Endothelial cell of umbilical vein (primary cell): ENCODE measurements at regions not wholly inside any gene's neighbourhood (a gene's known extent, or its start where the extent isn't known, plus 50 kb on each side); places are given as distances from the start of the nearest gene placed in this dataset.

ENCODE experiments used
- BruUV-seq: library from RNA; stranded (reverse); fragments of 400-500 nt; replicated peaks from 2 replicates; lab custom pipeline; 2021; lab: Mats Ljungman, UMichigan
- CTCF ChIA-PET: fragments of 300-600, 350-600 bp; sonication (Branson Sonifier 250); formaldehyde crosslinking; loops from one replicate; lab custom pipeline; 2021; ENCODE audit warnings: antibody characterized with exemption, inconsistent platforms; lab: Charles Lee
- POLR2A ChIA-PET: fragments of 300-600, 350-600 bp; sonication (Branson Sonifier 250); formaldehyde crosslinking; loops from one replicate; lab custom pipeline; 2021; ENCODE audit warnings: antibody characterized with exemption, inconsistent platforms; lab: Charles Lee
- DNase-seq: peaks from one replicate; pipeline ENCODE4 v3.0.0-alpha.2; 2011; ENCODE audit warnings: low read depth, low spot score
- FAIRE-seq: peaks from 2 replicates; lab custom pipeline; 2011; peaks lifted over from hg19 to GRCh38; lab: Jason Lieb, UNC
- H2AFZ ChIP-seq: 2 replicates; pipeline ENCODE4 v1.6.0; 2012; ENCODE audit warnings: low read depth, low read length, control low read depth, inconsistent platforms
- H3K27ac ChIP-seq: 2 replicates; pipeline ENCODE4 v1.5.1; 2011; ENCODE audit warnings: low read depth, mild to moderate bottlenecking, control low read depth, low read length, moderate library complexity; ENCODE audit not compliant: insufficient read depth
- H3K27me3 ChIP-seq, 2 experiments: 2 replicates each; pipeline versions ENCODE4 v1.6.0 to v1.6.1; 2011; ENCODE audit warnings: low read length in 2 of 2, mixed read lengths in 1 of 2; ENCODE audit not compliant: control insufficient read depth in 2 of 2, insufficient read depth in 2 of 2
- H3K36me3 ChIP-seq, 2 experiments: 2 replicates in 1 of 2; 3 replicates in 1 of 2; pipeline ENCODE4 v1.5.1; 2011; ENCODE audit warnings: low read length in 2 of 2, mild to moderate bottlenecking in 1 of 2, moderate library complexity in 1 of 2; ENCODE audit not compliant: control insufficient read depth in 2 of 2, insufficient read depth in 2 of 2; ENCODE audit errors: extremely low read depth in 1 of 2
- H3K4me1 ChIP-seq: 3 replicates; pipeline ENCODE4 v1.5.1; 2011; ENCODE audit warnings: mild to moderate bottlenecking, low read length; ENCODE audit not compliant: control insufficient read depth, insufficient read depth; ENCODE audit errors: extremely low read depth
- H3K4me2 ChIP-seq: 2 replicates; pipeline ENCODE4 v1.6.1; 2011; ENCODE audit warnings: low read length, control low read depth, mixed read lengths; ENCODE audit not compliant: insufficient read depth
- H3K4me3 ChIP-seq, 3 experiments: fragments of 200-600 bp in 1 of 3; sonication (generic), shearing (Covaris generic) in 1 of 3; replicated peaks in 1 of 3; 2 replicates each; pipeline ENCODE4 v1.5.1; 2011 to 2016; ENCODE audit warnings: control low read depth in 3 of 3, low read length in 3 of 3, mild to moderate bottlenecking in 2 of 3, inconsistent platforms in 1 of 3, low read depth in 1 of 3, moderate library complexity in 1 of 3; ENCODE audit not compliant: insufficient read depth in 1 of 3
- H3K79me2 ChIP-seq: 2 replicates; pipeline ENCODE4 v1.6.0; 2012; ENCODE audit warnings: low read length, inconsistent platforms; ENCODE audit not compliant: control insufficient read depth, insufficient read depth
- H3K9ac ChIP-seq: replicated peaks from 2 replicates; pipeline ENCODE3; 2011; ENCODE audit warnings: low read length, control low read depth; ENCODE audit not compliant: insufficient read depth; ENCODE audit errors: extremely low read depth
- H3K9me1 ChIP-seq: replicated peaks from 3 replicates; pipeline ENCODE4 v1.6.0; 2011; ENCODE audit warnings: mild to moderate bottlenecking, low read length; ENCODE audit not compliant: control insufficient read depth, insufficient read depth; ENCODE audit errors: extremely low read depth
- H3K9me3 ChIP-seq: replicated peaks from 2 replicates; pipeline ENCODE4 v1.5.1; 2012; ENCODE audit warnings: low read length, inconsistent platforms; ENCODE audit not compliant: control insufficient read depth, insufficient read depth
- H4K20me1 ChIP-seq: replicated peaks from 2 replicates; pipeline ENCODE3; 2011; ENCODE audit warnings: mild to moderate bottlenecking, low read length; ENCODE audit not compliant: control insufficient read depth, insufficient read depth; ENCODE audit errors: extremely low read depth
- EZH2 ChIP-seq: IDR thresholded peaks from 2 replicates; pipeline ENCODE4 v1.6.1; 2012; ENCODE audit warnings: borderline replicate concordance, low read depth, mild to moderate bottlenecking, moderate library complexity, low read length, inconsistent platforms; ENCODE audit not compliant: severe bottlenecking
- FOS ChIP-seq: IDR thresholded peaks from 2 replicates; pipeline ENCODE4 v1.6.1; 2011; ENCODE audit warnings: mild to moderate bottlenecking, low read length, moderate library complexity, borderline replicate concordance; ENCODE audit not compliant: insufficient read depth
- GATA2 ChIP-seq: IDR thresholded peaks from 2 replicates; pipeline ENCODE4 v1.7.0; 2011; ENCODE audit warnings: low read depth, mild to moderate bottlenecking, moderate library complexity, mixed read lengths, low read length; ENCODE audit not compliant: insufficient read length, insufficient read depth
- JUN ChIP-seq: IDR thresholded peaks from 2 replicates; pipeline ENCODE4 v1.6.1; 2011; ENCODE audit warnings: borderline replicate concordance, low read depth; ENCODE audit not compliant: insufficient read length, insufficient read depth
- POLR2A ChIP-seq: IDR thresholded peaks from 2 replicates; pipeline ENCODE4 v1.6.1; 2012; ENCODE audit warnings: low read depth, mild to moderate bottlenecking, control low read depth, low read length
- POLR2AphosphoS5 ChIP-seq: IDR thresholded peaks from 2 replicates; pipeline ENCODE4 v1.6.1; 2012; ENCODE audit warnings: low read depth, mild to moderate bottlenecking, control low read depth, low read length, moderate library complexity; ENCODE audit not compliant: insufficient read depth
- dilution Hi-C: fragments of 300-500 bp; cut with MboI; formaldehyde crosslinking; loops from one replicate; pipeline ENCODE4 v1.15.0; 2019; ENCODE audit warnings: low sequenced_read_pairs; ENCODE audit not compliant: extremely low pct_ligation_motif_present
- intact Hi-C: fragments of 100-400 bp; cut with micrococcal nuclease; formaldehyde crosslinking; loops from one replicate; pipeline ENCODE4 v1.10.0; 2022
- TF ChIP-seq, protein P1 (sequence below), 2 donors: IDR thresholded peaks; 1 replicate in 1 of 2; 2 replicates in 1 of 2; pipeline ENCODE4 v1.5.1; 2011; ENCODE audit warnings: low read length in 2 of 2, mild to moderate bottlenecking in 2 of 2, moderate library complexity in 2 of 2, control low read depth in 1 of 2, inconsistent platforms in 1 of 2, low read depth in 1 of 2; ENCODE audit not compliant: insufficient read depth in 1 of 2; ENCODE audit errors: extremely low read depth in 1 of 2
- TF ChIP-seq, protein P2 (sequence below): IDR thresholded peaks from 2 replicates; pipeline ENCODE4 v1.6.1; 2011; ENCODE audit not compliant: insufficient read depth, insufficient read length

GRCh38 chr10:113247050-113247449 lies 297.0 kb downstream of the TCF7L2 start:
- H4K20me1 ChIP-seq: no peaks in the 10 kb centered on the region
- no peaks in the 10 kb centered on the region for H3K79me2 ChIP-seq
- no TSS peak for BruUV-seq
- no peaks in the 10 kb centered on the region for H3K9me1 ChIP-seq
- H3K9me3 ChIP-seq: no peaks in the 10 kb centered on the region
- H3K4me2 ChIP-seq: no peak overlapping the region
- ChIA-PET POLR2A (no interaction called here), CTCF (interaction anchor here (0.8 kb wide), 1 partner anchor 10 kb away, joined by 3 read pairs; no protein-coding TSS in a partner anchor)
- intact Hi-C loops: no loop called here
- no peaks in the 10 kb centered on the region for H3K4me1 ChIP-seq
- no peak overlapping the region for H3K9ac ChIP-seq
- TF ChIP-seq, protein P1, sequence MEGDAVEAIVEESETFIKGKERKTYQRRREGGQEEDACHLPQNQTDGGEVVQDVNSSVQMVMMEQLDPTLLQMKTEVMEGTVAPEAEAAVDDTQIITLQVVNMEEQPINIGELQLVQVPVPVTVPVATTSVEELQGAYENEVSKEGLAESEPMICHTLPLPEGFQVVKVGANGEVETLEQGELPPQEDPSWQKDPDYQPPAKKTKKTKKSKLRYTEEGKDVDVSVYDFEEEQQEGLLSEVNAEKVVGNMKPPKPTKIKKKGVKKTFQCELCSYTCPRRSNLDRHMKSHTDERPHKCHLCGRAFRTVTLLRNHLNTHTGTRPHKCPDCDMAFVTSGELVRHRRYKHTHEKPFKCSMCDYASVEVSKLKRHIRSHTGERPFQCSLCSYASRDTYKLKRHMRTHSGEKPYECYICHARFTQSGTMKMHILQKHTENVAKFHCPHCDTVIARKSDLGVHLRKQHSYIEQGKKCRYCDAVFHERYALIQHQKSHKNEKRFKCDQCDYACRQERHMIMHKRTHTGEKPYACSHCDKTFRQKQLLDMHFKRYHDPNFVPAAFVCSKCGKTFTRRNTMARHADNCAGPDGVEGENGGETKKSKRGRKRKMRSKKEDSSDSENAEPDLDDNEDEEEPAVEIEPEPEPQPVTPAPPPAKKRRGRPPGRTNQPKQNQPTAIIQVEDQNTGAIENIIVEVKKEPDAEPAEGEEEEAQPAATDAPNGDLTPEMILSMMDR (IDR thresholded peaks at IDR 0.05; ENCODE audit: extremely low read depth in 1 of 2, insufficient read depth in 1 of 2, low read depth in 1 of 2, low read length in 2 of 2): no peak
- no peak for TF ChIP-seq JUN
- TF ChIP-seq POLR2AphosphoS5: no peak
- TF ChIP-seq, protein P2, sequence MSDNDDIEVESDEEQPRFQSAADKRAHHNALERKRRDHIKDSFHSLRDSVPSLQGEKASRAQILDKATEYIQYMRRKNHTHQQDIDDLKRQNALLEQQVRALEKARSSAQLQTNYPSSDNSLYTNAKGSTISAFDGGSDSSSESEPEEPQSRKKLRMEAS: no peak
- no peak for TF ChIP-seq POLR2A
- TF ChIP-seq FOS: no peak
- no peak for TF ChIP-seq GATA2
- no peak for TF ChIP-seq EZH2
- H3K27ac ChIP-seq: no peak overlapping the region
- dilution Hi-C loops: no loop called here
- H3K4me3 ChIP-seq: no peak overlapping the region
- H2AFZ ChIP-seq: no peak overlapping the region
- no peaks in the 10 kb centered on the region for H3K36me3 ChIP-seq
- DNase-seq: no peak
- peaks cover 0 to 1% of the 10 kb centered on the region in 2 experiments for H3K27me3 ChIP-seq
- no peak for FAIRE-seq
